Sigmoid colon (tissue), 6 donors: ENCODE measurements at regions not wholly inside any gene's neighbourhood (a gene's known extent, or its start where the extent isn't known, plus 50 kb on each side); places are given as distances from the start of the nearest gene placed in this dataset.

ENCODE experiments used
- DNase-seq: peaks from one replicate; pipeline ENCODE4 v3.0.0-alpha.2; 2019
- H3K27ac ChIP-seq, 4 donors: fragments of 200-600 bp; sonication (generic); one replicate each; pipeline ENCODE4 v1.5.1; 2016 to 2019; ENCODE audit warnings: mild to moderate bottlenecking in 1 of 4
- H3K27me3 ChIP-seq, 3 donors: fragments of 200-600 bp; sonication (generic); one replicate each; pipeline ENCODE4 v1.5.1; 2019; ENCODE audit warnings: mild to moderate bottlenecking in 1 of 3
- H3K36me3 ChIP-seq, 4 donors: fragments of 200-600 bp; sonication (generic); one replicate each; pipeline ENCODE4 v1.5.1; 2016 to 2019
- H3K4me1 ChIP-seq, 4 donors: fragments of 200-600 bp; sonication (generic); one replicate each; pipeline ENCODE4 v1.5.1; 2017 to 2019
- H3K4me3 ChIP-seq, 4 donors: fragments of 200-600 bp; sonication (generic); one replicate each; pipeline ENCODE4 v1.5.1; 2017 to 2019; ENCODE audit warnings: mild to moderate bottlenecking in 2 of 4, moderate library complexity in 1 of 4
- H3K9me3 ChIP-seq, 4 donors: fragments of 200-600 bp in 3 of 4; sonication (generic) in 3 of 4; one replicate each; pipeline versions ENCODE4 v1.5.1 to v1.6.1; 2013 to 2019
- CTCF ChIP-seq, 4 experiments: fragments of 450-650 bp in 3 of 4; fragments of 200-600 bp in 1 of 4; IDR thresholded peaks; one replicate each; pipeline ENCODE4 v1.5.1; 2016 to 2019; ENCODE audit warnings: antibody characterized with exemption in 4 of 4, mild to moderate bottlenecking in 3 of 4, moderate library complexity in 2 of 4
- EP300 ChIP-seq, 4 donors: sonication (generic); formaldehyde crosslinking; IDR thresholded peaks; one replicate each; pipeline ENCODE4 v1.6.1; 2017; ENCODE audit warnings: antibody characterized with exemption in 4 of 4
- POLR2A ChIP-seq, 2 donors: fragments of 450-650 bp; IDR thresholded peaks; one replicate each; pipeline ENCODE4 v1.6.1; 2016; ENCODE audit warnings: antibody characterized with exemption in 2 of 2, mild to moderate bottlenecking in 2 of 2, moderate library complexity in 2 of 2
- POLR2AphosphoS5 ChIP-seq, 4 donors: sonication (generic); formaldehyde crosslinking; IDR thresholded peaks; one replicate each; pipeline ENCODE4 v1.6.1; 2017; ENCODE audit warnings: antibody characterized with exemption in 4 of 4
- WGBS, 2 donors: extraction: QIAGEN DNeasy Blood & Tissue Kit; methylation state at CpG; one replicate each; pipeline ENCODE4 v1.1.7; 2013; 5-methylcytosine and 5-hydroxymethylcytosine counted together
- intact Hi-C: fragments of 100-400 bp; cut with DNase I; formaldehyde crosslinking; loops from one replicate; pipeline ENCODE4 v1.15.1; 2023
- donor health status: healthy with polysubstance abuse.
- donor health status: healthy.

DNA sequence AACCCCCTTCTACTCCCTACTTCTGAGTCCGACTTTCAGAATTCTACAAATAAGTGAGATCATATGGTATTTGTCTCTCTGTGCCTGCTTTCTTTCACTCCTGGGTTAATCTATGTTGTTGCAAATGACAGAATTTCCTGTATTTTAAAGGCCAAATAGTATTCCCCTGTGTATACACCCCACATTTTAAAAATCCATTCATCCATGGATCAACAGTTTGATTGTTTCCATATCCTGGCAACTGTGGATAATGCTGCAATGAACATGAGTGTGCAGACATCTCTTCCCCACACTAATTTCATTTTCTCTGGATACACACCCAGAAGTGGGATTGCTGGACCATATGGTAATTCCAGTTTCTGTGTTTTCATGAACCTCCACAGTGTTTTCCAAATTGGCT is 225.8 kb upstream of the TCERG1L start:
- no peak for DNase-seq
- no peak overlapping the region for H3K4me3 ChIP-seq
- H3K36me3 ChIP-seq = no peaks in the 10 kb centered on the region
- intact Hi-C loops = no loop called here
- TF ChIP-seq POLR2A (IDR thresholded peaks at IDR 0.05) (no peak), EP300 (IDR thresholded peaks at IDR 0.05) (no peak), CTCF (IDR thresholded peaks at IDR 0.05) (no peak), POLR2AphosphoS5 (IDR thresholded peaks at IDR 0.05) (no peak)
- H3K27ac ChIP-seq = no peak overlapping the region
- H3K27me3 ChIP-seq = no peaks in the 10 kb centered on the region
- H3K4me1 ChIP-seq = no peaks in the 10 kb centered on the region
- no peaks in the 10 kb centered on the region for H3K9me3 ChIP-seq
- 53 to 73% methylated on average over 1 of the region's 1 CpG for WGBS, 2 donors

GRCh38 chr10:131544495-131544894 is 233.0 kb upstream of the TCERG1L start:
- no peak for TF ChIP-seq POLR2A (IDR thresholded peaks at IDR 0.05)
- no peak for TF ChIP-seq POLR2AphosphoS5 (IDR thresholded peaks at IDR 0.05)
- TF ChIP-seq CTCF (IDR thresholded peaks at IDR 0.05) = no peak
- TF ChIP-seq EP300 (IDR thresholded peaks at IDR 0.05) = no peak
- peaks cover 0 to 11% (median 0%) of the 10 kb centered on the region in 3 donors for H3K27me3 ChIP-seq
- no peaks in the 10 kb centered on the region for H3K4me1 ChIP-seq
- WGBS, 2 donors = 78 to 80% methylated on average over 8 of the region's 8 CpGs
- no peaks in the 10 kb centered on the region for H3K36me3 ChIP-seq
- H3K9me3 ChIP-seq = no peaks in the 10 kb centered on the region
- intact Hi-C loops = no loop called here
- H3K4me3 ChIP-seq = no peak overlapping the region
- no peak for DNase-seq
- H3K27ac ChIP-seq = no peak overlapping the region

DNA sequence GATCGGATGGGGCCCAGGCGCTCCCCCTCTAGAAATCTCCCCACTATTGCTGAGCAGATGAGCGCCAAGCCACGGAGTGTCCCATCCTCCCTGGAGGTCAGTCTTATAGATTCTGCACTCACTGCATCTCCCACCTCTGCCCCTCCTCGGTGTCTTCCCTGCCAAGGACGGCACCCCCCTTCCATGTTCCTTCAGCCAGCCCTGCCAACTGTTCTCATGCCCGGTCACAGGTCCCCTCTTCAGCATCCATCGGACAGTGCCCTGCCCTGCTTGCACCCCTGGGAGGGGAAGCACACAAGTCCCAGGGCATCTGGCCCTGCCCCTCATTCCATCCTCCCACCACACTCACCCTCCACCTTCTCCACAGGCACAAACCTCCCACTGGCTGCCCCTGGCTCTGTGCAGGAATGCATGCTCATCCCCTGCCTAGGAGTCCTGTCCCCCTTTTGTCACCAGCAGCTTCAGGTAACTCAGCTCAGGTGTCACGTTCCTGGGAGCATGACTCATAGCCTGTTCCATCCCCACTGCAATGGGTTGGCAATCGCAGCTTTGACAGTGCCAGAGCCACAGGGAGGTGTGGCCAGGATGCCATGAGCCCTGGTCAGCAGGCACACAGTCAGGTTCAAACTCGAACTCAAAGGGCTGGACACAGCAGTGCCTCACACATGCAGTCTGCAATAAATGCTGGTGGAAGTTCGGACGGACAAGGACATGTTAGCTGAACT is 234.7 kb upstream of the TCERG1L start:
- H3K4me3 ChIP-seq = no peak overlapping the region
- H3K27me3 ChIP-seq = peaks cover 0 to 11% (median 0%) of the 10 kb centered on the region in 3 donors
- 69 to 70% methylated on average over 13 of the region's 13 CpGs for WGBS, 2 donors
- no peaks in the 10 kb centered on the region for H3K9me3 ChIP-seq
- TF ChIP-seq POLR2A (IDR thresholded peaks at IDR 0.05) = no peak
- no peak for TF ChIP-seq POLR2AphosphoS5 (IDR thresholded peaks at IDR 0.05)
- no peak for TF ChIP-seq CTCF (IDR thresholded peaks at IDR 0.05)
- no peak for TF ChIP-seq EP300 (IDR thresholded peaks at IDR 0.05)
- no peaks in the 10 kb centered on the region for H3K36me3 ChIP-seq
- no peak overlapping the region for H3K27ac ChIP-seq
- intact Hi-C loops = no loop called here
- no peaks in the 10 kb centered on the region for H3K4me1 ChIP-seq
- no peak for DNase-seq

GRCh38 chr10:131547129-131547799 is 235.7 kb upstream of the TCERG1L start:
- TF ChIP-seq POLR2AphosphoS5 (IDR thresholded peaks at IDR 0.05) = no peak
- no peak for TF ChIP-seq CTCF (IDR thresholded peaks at IDR 0.05)
- TF ChIP-seq EP300 (IDR thresholded peaks at IDR 0.05) = no peak
- TF ChIP-seq POLR2A (IDR thresholded peaks at IDR 0.05) = no peak
- Histone ChIP-seq H3K27ac (no peak overlapping the region), H3K36me3 (no peaks in the 10 kb centered on the region), H3K9me3 (no peaks in the 10 kb centered on the region), H3K4me3 (no peak overlapping the region), H3K27me3 (peaks cover 0 to 11% (median 0%) of the 10 kb centered on the region in 3 donors), H3K4me1 (no peaks in the 10 kb centered on the region)
- no peak for DNase-seq
- WGBS, 2 donors = 83 to 87% methylated on average over 8 of the region's 8 CpGs
- intact Hi-C loops = no loop called here
